GM21515 (cell line): ENCODE measurements at regions not wholly inside any gene's neighbourhood (a gene's known extent, or its start where the extent isn't known, plus 50 kb on each side); places are given as distances from the start of the nearest gene placed in this dataset.

ENCODE experiments used
- ATAC-seq: cut with Tn5 transposase; IDR thresholded peaks from one replicate; pipeline ENCODE4 v1.9.1; 2021; ENCODE audit not compliant: unreplicated experiment

DNA sequence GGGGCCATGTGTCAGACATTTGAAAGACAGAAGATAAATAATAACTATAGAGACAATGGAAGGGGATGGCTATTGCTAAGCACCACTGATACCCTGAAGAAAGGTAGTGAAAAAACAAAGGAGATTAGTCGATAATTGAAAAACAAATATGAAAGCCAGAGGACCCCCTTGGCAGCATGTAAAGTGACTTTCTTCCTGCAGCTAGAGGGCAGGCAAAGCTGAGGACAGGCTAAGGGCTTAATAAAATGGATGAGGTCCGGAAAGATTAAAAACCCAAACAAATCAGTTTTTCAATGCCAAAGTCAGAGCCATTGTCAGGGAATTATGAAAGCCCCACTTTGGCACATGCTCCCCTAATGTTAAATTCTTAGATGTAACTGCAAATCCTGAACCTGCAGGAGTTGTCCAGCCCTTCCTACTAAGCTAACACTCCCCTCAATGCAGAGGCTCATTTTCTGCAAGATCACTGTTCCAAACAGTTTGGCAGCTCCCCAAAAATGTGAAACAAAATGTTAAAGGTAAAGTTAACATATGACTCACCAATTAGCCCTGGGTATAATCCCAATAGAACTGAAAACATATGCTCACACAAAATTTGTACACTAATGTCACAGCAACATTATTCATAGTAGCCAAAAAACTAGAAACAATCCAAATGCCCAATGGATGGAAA, 1177.9 kb downstream of the GRIK2 start:
- ATAC-seq, result no peak

DNA sequence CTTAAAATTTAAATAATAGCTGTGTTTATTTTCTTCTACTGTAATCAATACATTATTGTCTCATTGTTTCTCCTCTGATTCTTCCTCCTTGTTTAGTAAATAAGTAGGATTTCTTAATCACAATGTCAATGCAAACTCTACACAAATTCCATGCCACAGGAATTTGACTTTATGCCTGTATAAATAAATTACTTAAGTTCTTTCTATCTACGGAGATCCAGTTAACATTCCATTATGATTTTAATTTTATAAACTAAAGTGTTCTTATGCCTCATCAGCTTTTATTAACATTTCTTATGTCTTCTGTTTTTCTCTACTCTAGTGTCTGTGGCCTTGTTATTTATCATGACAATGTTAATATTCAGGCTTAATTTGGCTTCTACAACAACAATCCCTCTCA, 1169.2 kb downstream of the GRIK2 start:
- ATAC-seq, result no peak

DNA sequence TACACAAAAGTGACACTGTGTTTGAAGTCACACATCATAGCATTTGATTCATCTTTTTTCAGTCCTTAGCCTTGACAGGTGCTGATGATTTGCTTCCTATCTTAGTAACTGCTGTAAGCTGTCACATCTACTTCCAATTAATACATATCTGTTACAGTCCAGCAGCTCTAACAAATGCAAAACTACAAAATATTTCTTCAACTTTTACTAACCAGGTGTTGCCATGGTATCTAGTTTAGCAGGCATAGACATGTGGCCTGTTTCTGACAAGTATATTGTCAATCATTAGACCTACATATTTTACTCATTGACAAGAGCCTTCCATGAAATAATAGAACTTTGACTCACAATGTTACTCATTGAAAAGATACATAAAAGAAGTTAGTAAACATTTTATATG, 1159.7 kb downstream of the GRIK2 start:
- ATAC-seq, result no peak

DNA sequence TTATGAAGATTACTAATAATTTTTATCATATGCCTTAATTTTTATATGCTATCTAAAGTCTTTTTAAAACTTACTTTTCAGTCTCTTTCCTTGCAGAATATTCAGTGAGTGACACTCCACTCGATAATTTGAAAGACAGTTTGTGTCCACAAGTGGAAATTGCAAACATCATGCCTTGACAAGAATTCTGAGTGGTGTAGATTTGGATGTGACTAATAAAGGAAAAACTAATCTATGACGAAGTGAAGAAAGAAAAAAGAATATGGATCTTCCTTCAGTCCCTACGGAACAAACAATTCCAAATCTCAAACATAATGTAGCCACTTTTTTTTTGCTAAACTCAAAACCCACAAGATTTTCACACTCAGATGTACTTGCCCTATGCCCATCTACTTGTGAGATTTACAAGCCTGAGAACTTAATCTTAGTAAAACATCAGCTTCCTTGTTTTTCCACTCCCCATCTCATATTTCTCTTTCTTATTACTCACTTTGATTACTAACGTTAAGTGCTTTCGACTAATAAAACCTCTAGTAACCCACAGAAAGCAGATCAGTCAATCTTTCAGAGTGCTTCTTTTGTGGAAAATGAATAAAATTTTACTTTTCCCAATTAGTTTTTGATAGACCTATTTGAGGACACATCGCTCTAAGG, 1155.8 kb downstream of the GRIK2 start:
- ATAC-seq, result no peak

DNA sequence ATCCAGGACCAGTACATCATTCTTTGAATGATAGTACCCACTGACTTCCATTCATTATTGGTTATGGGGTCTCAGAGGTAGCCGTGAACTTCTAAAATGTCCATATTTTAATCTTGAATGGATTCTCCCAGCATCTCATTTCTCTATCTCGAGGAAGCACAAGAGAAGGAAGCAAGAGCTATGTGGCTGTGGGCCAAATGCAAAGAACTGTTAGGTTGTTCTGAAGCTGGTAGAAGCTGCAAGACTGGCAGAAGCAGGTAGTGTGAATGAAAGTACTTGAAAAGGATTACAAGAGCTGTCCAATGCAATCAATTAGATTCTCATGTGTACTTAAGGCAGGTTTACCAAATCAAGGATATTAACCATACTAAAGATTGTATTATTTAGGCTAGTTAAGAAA, 1131.8 kb downstream of the GRIK2 start:
- ATAC-seq, result no peak

DNA sequence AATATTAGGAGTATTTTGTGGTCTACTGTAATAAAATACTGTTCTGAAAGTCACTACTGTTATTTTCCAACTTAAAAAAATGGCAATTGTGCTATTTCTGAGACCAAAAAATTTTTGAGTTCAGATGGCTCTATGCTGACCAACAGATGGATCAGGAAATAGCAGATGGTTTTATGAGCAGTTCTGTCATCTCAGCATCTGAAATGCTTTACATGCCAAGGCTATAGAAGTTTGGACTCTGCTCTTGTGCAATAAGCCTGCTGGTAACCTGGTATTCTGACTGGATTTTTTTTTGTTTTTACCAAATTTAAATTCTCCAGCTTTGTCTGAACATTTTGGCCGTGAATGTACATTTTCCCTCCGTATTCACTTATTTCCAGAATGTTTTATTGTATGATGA, 1127.5 kb downstream of the GRIK2 start:
- ATAC-seq, result no peak

DNA sequence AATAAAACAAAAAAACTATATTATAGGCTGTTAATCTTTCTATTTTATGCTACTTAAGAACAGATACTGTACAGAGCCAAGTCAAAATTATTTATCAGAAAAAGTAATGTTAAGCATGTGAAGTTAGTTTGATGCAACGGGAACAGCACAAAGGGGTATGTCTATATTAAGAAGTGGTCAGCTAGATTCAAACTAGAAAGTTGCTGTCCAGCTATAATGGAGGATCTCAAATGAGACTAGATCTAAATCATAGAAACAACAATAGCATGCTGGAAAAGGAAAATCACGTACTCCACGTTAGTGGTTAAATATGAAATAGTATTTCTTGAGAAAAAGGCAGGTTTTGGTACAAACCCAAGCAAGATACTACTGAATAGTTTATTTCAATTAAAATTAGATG, 1124.0 kb downstream of the GRIK2 start:
- ATAC-seq, result no peak

DNA sequence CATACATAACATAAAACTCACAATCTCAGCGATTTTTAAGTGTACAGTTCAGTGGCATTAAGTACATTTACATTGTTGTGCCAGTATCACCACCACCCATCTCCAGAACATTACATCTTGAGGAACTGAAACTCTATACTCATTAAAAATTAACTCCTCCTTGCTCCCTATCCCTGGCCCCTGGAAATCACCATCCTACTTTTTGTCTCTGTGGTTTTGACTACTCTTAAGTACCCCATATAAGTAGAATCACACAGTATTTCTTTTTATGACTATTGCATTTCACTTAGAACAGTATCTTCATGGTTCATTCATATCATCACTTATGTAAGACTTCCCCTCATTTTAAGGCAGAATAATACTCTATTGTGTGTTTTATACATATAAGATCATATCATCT, 1108.1 kb downstream of the GRIK2 start:
- no peak for ATAC-seq

DNA sequence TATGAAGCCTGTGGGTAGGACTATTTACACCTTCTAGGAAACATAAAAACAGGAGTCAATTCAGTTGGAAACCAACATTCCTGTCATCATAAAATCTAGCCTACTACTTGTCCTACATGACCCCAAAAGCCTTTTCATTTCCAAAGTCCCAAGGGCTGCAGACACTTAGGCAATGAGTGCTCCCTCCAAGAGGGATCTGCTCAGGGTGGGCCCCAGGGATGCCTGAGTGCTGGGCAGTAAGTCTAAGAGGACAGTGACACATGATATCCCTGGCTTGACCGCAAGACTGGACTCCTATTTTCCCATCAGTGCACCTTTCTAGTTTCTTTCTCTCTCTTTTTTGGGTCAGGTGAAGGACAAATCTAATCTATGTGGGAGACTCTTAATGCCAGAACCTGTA, 1101.3 kb downstream of the GRIK2 start:
- no peak for ATAC-seq

DNA sequence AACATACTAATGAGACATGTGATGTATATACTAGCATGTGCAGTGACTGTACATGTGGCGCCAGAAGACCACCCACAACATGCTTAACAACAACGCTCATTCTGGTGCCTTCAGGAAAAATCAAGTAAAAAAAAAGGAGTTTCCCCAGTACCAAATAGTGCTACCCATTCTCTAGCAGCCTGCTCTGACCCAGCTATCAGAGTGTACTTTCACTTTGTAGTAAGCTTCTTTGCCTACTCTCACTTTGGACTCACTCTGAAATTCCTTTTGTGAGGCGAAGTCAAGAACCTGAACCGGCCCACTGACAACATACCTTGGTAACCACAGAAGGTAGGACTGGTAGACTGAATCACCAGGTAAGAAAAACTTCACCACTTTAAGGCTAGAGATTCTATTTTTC, 1100.0 kb downstream of the GRIK2 start:
- no peak for ATAC-seq

DNA sequence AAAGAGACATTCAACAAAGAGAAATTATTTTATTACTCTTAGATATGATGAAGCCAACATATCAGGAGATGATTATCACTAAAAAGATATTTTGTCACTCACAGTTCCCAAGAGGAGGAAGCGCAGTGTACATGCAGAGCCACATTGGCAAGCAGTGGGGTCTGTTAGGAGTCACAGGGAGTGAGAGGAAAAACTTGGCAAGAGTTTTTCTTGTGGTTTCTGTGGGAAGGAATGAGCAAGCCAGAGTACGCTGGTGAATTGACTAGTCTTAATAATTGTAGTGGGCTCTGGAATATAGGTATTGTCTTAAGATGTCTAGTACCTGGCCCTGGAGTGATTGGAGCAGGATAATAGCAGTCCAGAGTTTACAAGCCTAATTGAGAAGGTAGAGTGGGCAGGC, 1095.2 kb downstream of the GRIK2 start:
- ATAC-seq, result no peak

DNA sequence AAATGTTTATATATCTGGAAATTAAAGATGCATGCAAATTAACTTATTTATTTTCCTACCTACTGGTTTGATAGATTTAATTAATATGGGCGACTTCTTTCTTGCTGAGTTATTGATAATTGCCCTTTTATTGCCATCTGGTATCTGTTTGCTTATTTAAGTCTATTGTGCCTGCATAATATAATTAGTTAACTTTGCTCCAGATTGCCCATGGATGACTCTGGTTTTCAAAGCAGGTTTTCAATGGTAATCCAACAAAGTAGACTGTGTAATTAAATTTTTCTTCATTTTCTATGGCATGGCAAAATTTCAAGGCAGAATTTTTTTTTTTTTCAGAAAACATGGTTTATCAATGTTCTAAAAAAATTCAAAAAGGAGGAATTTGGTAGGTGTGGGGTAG, 1092.0 kb downstream of the GRIK2 start:
- no peak for ATAC-seq

DNA sequence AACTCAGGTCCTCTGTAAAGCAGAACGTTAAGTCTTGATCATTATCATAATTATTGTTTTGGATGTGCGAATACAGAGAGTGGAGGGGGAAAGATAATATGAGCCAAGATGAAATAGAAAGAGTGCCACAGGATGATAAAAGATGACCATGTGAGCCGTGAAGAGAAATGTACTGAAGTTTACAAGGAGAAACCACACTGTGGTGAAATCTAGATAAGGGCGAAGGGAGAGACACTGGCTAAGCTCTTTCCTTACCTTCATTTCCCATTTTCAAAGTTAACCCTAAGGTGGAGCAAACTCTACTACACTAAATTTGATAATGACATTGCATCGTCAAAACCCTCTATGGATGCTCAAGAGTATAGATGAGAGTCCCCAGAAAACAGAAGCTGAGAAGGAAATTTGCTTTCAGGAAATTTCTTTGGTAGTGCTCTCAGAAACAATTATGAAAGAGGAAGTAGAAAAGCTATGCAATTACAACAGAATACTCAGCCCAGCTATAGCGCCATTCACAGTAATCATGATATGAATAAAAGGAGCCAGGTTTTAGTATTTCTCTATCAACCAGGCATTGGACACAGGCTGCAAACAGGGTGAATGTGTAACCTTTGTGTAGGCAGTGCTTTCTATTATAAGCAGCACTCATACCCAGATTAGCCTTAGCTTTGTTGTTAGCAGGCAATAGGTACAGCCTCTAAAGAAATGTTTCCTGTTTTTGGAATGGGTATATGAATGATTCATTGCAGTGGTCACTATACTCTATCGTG, 1080.7 kb downstream of the GRIK2 start:
- no peak for ATAC-seq

DNA sequence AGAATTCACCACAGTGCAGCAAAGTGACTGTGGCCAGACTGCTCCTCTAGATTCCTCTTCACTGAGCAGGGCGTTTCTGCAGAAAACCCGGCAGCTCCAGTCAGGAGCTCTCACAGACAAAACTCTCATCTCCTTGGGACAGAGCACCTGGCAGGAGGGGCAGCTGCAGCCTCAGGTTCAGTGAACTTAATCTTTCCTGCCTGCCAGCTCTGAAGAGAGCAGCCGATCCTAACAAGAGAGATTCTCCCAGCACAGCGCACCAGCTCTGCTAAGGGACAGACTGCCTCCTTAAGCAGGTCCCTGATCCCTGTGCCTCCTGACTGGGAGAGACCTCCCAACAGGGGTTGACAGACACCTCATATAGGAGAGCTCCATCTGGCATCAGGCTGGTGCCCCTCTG, 1065.5 kb downstream of the GRIK2 start:
- ATAC-seq, result no peak

DNA sequence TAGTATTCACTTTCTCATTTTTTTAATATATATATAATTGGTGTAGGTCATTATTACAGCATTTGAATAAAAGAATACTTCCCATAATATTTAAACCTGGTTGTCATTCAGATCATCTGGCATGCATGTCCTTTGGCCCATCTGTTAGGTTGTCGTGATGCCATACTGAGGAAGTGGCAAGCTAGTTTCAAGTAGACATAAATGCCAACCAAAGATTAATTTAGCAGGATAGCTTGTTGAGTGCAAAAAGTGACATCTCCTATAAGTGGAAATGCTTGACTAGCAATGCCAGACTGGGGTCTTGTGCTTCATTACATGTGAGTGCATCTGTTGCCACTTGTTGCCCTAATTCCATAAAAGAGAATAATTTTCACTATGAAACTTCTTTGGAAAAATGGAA, 1044.7 kb downstream of the GRIK2 start:
- no peak for ATAC-seq

DNA sequence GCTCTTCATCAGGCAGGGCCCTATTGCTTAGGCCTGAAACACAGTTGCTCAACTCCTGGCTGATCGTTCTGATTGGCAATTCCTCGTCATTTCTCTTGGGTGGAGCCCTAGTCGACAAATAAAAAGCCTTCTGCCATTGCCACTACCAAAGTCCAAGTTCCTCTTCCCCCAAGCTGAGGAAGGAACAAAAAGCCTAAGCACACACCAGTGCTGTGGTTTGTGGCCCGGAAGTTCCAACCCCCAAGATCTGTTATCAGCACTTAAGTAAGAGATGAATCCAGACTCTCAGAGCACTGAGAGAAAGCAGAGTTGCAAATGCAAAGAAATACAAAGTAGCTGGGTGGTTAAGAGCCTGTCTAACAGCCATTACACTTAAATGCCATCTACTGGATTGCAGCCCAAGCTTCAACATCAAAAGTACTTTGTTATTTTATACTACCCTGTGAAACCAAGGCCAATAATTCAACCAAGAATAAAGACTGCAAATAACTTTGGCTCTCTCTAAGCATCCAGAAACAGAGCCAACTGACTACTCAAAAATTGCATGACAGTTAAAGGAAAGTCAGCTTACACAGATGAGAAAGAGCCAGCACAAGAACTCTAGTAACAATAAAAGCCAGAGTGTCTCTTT, 1024.0 kb downstream of the GRIK2 start:
- ATAC-seq, result no peak

DNA sequence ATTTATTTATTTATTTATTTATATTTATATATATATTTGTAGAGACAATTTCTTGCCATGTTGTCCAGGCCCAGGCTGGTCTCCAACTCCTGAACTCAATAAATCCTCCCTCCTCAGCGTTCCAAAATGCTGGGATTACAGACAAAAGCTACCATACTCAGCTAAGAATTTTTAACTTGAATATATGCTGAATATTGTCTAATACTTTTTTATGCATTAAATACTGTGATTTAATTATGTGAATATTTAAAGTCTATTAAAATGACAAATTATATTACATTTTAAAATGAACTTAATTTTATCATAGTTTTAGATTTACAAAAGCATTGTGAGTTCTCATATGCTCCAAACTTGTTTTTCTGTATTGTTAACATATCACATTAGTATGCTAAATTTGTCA, 1022.4 kb downstream of the GRIK2 start:
- ATAC-seq, result no peak

DNA sequence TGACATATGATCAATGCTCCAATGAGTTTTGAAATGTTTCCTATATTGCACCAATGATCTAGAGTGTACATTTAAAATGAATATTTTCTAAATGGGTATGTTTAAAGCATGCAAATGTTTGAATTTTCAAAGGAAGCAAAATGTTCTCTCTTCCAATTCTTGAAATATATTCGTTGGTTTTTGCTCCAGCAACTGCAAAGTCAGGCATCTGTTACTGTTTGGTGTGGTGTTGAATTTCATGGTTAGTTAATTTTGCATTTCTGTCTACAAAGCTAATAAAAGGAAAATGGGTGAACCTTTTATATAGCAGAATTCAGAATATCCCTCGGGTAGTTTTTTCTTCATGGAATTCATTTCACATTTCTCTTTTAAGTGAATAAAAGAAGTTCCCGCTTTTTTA, 1018.3 kb downstream of the GRIK2 start:
- ATAC-seq, result no peak

DNA sequence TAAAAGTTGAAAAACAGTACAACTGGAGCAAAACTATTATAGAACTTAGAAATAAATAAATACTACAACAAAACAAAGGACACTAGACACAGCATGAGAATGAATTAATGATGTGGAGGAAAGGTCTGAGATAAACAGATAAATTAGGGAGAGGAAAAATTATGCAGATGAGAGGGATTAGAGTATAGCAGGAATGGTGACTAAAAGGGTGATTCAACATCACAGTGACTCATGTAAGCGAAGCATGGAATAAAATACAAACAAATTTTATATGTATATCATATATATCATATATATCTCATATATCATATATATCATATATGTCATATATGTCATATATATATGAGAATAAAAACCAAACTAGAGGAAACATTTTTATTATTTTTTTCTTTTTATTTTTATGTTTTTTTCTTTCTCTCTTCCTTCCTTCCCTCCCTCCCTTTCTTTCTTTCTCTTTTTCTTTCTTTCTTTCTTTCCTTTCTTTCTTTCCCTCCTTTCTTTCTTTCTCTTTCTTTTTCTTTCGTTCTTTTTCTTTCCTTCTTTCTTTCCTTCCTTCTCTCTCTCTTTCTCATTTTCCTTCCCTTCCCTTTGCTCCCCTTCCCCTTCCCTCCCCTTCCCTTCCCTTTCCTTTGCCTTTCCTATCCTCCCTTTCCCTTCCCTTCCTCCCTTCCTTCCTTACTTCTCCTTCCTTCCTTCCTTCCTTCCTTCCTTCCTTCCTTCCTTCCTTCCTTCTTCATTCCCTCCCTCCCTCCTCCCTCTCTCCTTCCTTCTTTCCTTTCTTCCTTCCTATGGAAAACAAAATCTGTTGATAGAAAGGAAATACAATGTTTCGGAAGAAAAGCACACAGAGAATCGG, 1014.6 kb downstream of the GRIK2 start:
- no peak for ATAC-seq

DNA sequence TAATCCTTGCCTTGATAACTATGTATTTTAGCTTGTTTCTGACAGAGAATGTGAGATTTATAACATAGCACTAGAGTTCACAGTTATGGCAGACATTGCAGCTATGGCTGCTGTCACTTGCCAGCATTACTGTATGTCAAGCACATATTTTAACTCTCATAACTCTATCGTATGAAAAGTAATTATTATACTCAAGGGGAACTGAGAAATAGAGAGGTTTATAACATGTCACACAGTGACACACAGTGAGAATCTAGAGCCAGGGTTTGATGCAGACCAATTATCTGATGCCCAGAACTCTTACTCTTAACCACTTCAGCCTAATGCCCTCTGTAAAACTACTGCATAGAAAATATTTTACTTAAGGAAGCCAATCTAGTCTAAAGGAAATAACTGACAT, 1012.4 kb downstream of the GRIK2 start:
- no peak for ATAC-seq
